GM12878 (cell line): ENCODE measurements at regions not wholly inside any gene's neighbourhood (a gene's known extent, or its start where the extent isn't known, plus 50 kb on each side); places are given as distances from the start of the nearest gene placed in this dataset.

Source experiments
- ATAC-seq: fragments of 200-7000 bp; cut with Tn5 transposase; 3 replicates; pipeline ENCODE4 v1.9.1; 2020; ENCODE audit warnings: mild to moderate bottlenecking, moderate library complexity
- BruUV-seq: library from RNA; stranded (reverse); fragments of 400-500 nt; replicated peaks from 2 replicates; lab custom pipeline; 2021; lab: Mats Ljungman, UMichigan
- CTCF ChIA-PET: fragments of 300-600 bp; sonication (Branson Sonifier 250); formaldehyde crosslinking; extraction: SDS; loops from one replicate; lab custom pipeline; 2021; ENCODE audit warnings: inconsistent platforms; lab: Yijun Ruan, JAX
- POLR2A ChIA-PET: fragments of 350-600 bp; formaldehyde crosslinking; extraction: SDS; loops from one replicate; lab custom pipeline; 2021; ENCODE audit warnings: inconsistent platforms; lab: Charles Lee
- RAD21 ChIA-PET: fragments of 300-600 bp; sonication (Branson Sonifier 250); formaldehyde crosslinking; loops from one replicate; lab custom pipeline; 2023; ENCODE audit warnings: antibody characterized with exemption; ENCODE audit not compliant: unreplicated experiment; lab: Charles Lee
- SMC1A ChIA-PET: fragments of 300-600 bp; sonication (Branson Sonifier 250); formaldehyde crosslinking; loops from one replicate; lab custom pipeline; 2023; ENCODE audit not compliant: unreplicated experiment, uncharacterized antibody; lab: Charles Lee
- DNase-seq: peaks from one replicate; pipeline ENCODE4 v3.0.0-alpha.2; 2011; ENCODE audit warnings: low read depth, low spot score
- FAIRE-seq: peaks from 3 replicates; lab custom pipeline; 2011; peaks lifted over from hg19 to GRCh38; lab: Jason Lieb, UNC
- H2AFZ ChIP-seq: 2 replicates; pipeline ENCODE4 v1.6.0; 2011; ENCODE audit warnings: low read depth, low read length, control low read depth; ENCODE audit not compliant: control insufficient read depth
- H3K27ac ChIP-seq: 2 replicates; pipeline ENCODE4 v1.5.1; 2011; ENCODE audit warnings: control low read depth; ENCODE audit not compliant: control insufficient read depth, insufficient read depth
- H3K27me3 ChIP-seq, 2 experiments: replicated peaks in 1 of 2; 2 replicates each; pipeline versions ENCODE4 v1.6.0 to v1.6.1; 2011; ENCODE audit warnings: low read length in 1 of 2; ENCODE audit not compliant: control insufficient read depth in 2 of 2, insufficient read depth in 2 of 2
- H3K36me3 ChIP-seq, 2 experiments: 2 replicates each; pipeline ENCODE4 v1.5.1; 2011; ENCODE audit warnings: low read length in 1 of 2; ENCODE audit not compliant: control insufficient read depth in 2 of 2, insufficient read depth in 2 of 2
- H3K4me1 ChIP-seq: 2 replicates; pipeline ENCODE4 v1.6.1; 2011; ENCODE audit warnings: mild to moderate bottlenecking, low read length, moderate library complexity, mixed read lengths; ENCODE audit not compliant: control insufficient read depth, insufficient read depth
- H3K4me2 ChIP-seq: 2 replicates; pipeline ENCODE4 v1.6.0; 2011; ENCODE audit warnings: control low read depth; ENCODE audit not compliant: control insufficient read depth, insufficient read depth
- H3K4me3 ChIP-seq: fragments of 200-600 bp; sonication (generic); 2 replicates; pipeline ENCODE4 v1.5.1; 2016
- H3K79me2 ChIP-seq: 2 replicates; pipeline ENCODE4 v1.6.0; 2011; ENCODE audit warnings: low read length; ENCODE audit not compliant: control insufficient read depth, insufficient read depth
- H3K9ac ChIP-seq: 2 replicates; pipeline ENCODE4 v1.8.0; 2011; ENCODE audit warnings: low read length, control low read depth, mixed read lengths; ENCODE audit not compliant: control insufficient read depth, insufficient read depth
- H3K9me3 ChIP-seq: replicated peaks from 3 replicates; pipeline ENCODE4 v1.5.1; 2011; ENCODE audit warnings: mild to moderate bottlenecking, low read length; ENCODE audit not compliant: control insufficient read depth, insufficient read depth
- H4K20me1 ChIP-seq: 2 replicates; pipeline ENCODE4 v1.6.0; 2011; ENCODE audit not compliant: control insufficient read depth, insufficient read depth
- ASH2L ChIP-seq: fragments of 300-600, 200-600 bp; sonication (generic); IDR thresholded peaks from 2 replicates; pipeline ENCODE4 v1.6.1; 2017; ENCODE audit warnings: low read depth, mild to moderate bottlenecking, borderline replicate concordance
- BHLHE40 ChIP-seq, 2 experiments: fragments of 450-650 bp in 1 of 2; IDR thresholded peaks; 2 replicates each; pipeline ENCODE4 v1.6.1; 2011 to 2017; ENCODE audit warnings: low read depth in 2 of 2, borderline replicate concordance in 1 of 2, improper control_type of control experiment in 1 of 2, low read length in 1 of 2, mild to moderate bottlenecking in 1 of 2
- MYB ChIP-seq: fragments of 150-350 bp; IDR thresholded peaks from 2 replicates; pipeline ENCODE4 v1.6.1; 2014; ENCODE audit warnings: mild to moderate bottlenecking, low read depth, low read length, borderline replicate concordance
- MYC ChIP-seq: IDR thresholded peaks from 2 replicates; pipeline ENCODE4 v1.6.1; 2011; ENCODE audit warnings: mild to moderate bottlenecking, low read length, moderate library complexity, inconsistent platforms; ENCODE audit not compliant: insufficient read depth, insufficient replicate concordance, insufficient read length, severe bottlenecking
- NFIC ChIP-seq: IDR thresholded peaks from 2 replicates; pipeline ENCODE4 v1.6.1; 2012; ENCODE audit warnings: low read depth, mild to moderate bottlenecking, inconsistent platforms, low read length, moderate library complexity
- NR2C1 ChIP-seq: fragments of 450-650 bp; IDR thresholded peaks from 2 replicates; pipeline ENCODE4 v1.6.1; 2017; ENCODE audit warnings: antibody characterized with exemption, mild to moderate bottlenecking, moderate library complexity
- NRF1 ChIP-seq: conservative IDR thresholded peaks from 2 replicates; pipeline ENCODE4 v1.6.1; 2011; ENCODE audit warnings: mild to moderate bottlenecking, low read depth, low read length, improper control_type of control experiment
- REST ChIP-seq: IDR thresholded peaks from 2 replicates; pipeline ENCODE4 v1.6.1; 2012; ENCODE audit warnings: mild to moderate bottlenecking, low read depth, low read length
- TARDBP ChIP-seq: IDR thresholded peaks from 2 replicates; pipeline ENCODE4 v1.6.1; 2016; ENCODE audit warnings: borderline replicate concordance
- USF1 ChIP-seq: IDR thresholded peaks from 2 replicates; pipeline ENCODE4 v1.6.1; 2011; ENCODE audit warnings: borderline replicate concordance, low read depth, mild to moderate bottlenecking, moderate library complexity, mixed read lengths, low read length; ENCODE audit not compliant: insufficient read depth; ENCODE audit errors: extremely low read length
- ZZZ3 ChIP-seq: IDR thresholded peaks from 2 replicates; pipeline ENCODE4 v1.6.1; 2011; ENCODE audit warnings: low read depth; ENCODE audit not compliant: control insufficient read depth, insufficient read length
- WGBS: methylation state at CpG from one replicate; pipeline ENCODE4 v1.1.6; 2016; ENCODE audit warnings: low lambda C conversion rate; ENCODE audit not compliant: insufficient replicate concordance, insufficient coverage; ENCODE audit errors: missing lambda C conversion rate; 5-methylcytosine and 5-hydroxymethylcytosine counted together
- in situ Hi-C: fragments of 300-500 bp; cut with MboI; formaldehyde crosslinking; loops from 9 replicates; pipeline ENCODE4 v1.14.3; 2018; ENCODE audit warnings: mixed read lengths
- intact Hi-C: fragments of 100-400 bp; cut with micrococcal nuclease; formaldehyde crosslinking; loops from one replicate; pipeline ENCODE4 v1.14.2; 2022; ENCODE audit not compliant: unreplicated experiment

GRCh38 chr5:106415541-106415940, 1255.2 kb downstream of the EFNA5 start:
- no TSS peak for BruUV-seq
- Histone ChIP-seq H3K9ac (no peak overlapping the region), H4K20me1 (no peaks in the 10 kb centered on the region), H3K27ac (no peak overlapping the region), H3K4me2 (no peak overlapping the region), H3K4me3 (no peak overlapping the region), H2AFZ (no peak overlapping the region), H3K4me1 (no peaks in the 10 kb centered on the region), H3K9me3 (no peaks in the 10 kb centered on the region), H3K36me3 (no peaks in the 10 kb centered on the region), H3K27me3 (no peaks in the 10 kb centered on the region), H3K79me2 (no peaks in the 10 kb centered on the region)
- POLR2A ChIA-PET: no interaction called here
- FAIRE-seq: no peak
- in situ Hi-C loops (no loop called here), intact Hi-C loops (no loop called here)
- RAD21 ChIA-PET: no interaction called here
- ATAC-seq: no peak
- no peak for TF ChIP-seq MYC
- no peak for TF ChIP-seq TARDBP
- TF ChIP-seq ZZZ3: no peak
- no peak for TF ChIP-seq NFIC
- no peak for TF ChIP-seq REST
- TF ChIP-seq USF1: no peak
- no peak for TF ChIP-seq ASH2L
- TF ChIP-seq MYB: no peak
- no peak for TF ChIP-seq NR2C1
- TF ChIP-seq BHLHE40 (IDR thresholded peaks at IDR 0.05; ENCODE audit: borderline replicate concordance in 1 of 2, low read depth in 2 of 2, low read length in 1 of 2): no peak
- no peak for TF ChIP-seq NRF1
- CTCF ChIA-PET: no interaction called here
- SMC1A ChIA-PET: interaction anchor here (0.5 kb wide), 1 partner anchor 423 kb away, joined by 4 read pairs; no protein-coding TSS in a partner anchor
- DNase-seq: no peak
- WGBS: 20% methylated on average over 4 of the region's 4 CpGs
